SK-MEL-5 (cell line): ENCODE measurements at regions not wholly inside any gene's neighbourhood (a gene's known extent, or its start where the extent isn't known, plus 50 kb on each side); places are given as distances from the start of the nearest gene placed in this dataset.
A peak's percentile ranks its signal among the peaks of the same experiment; 100 is the strongest.

Experiments used
- DNase-seq: peaks from one replicate; pipeline ENCODE4 v3.0.0-alpha.2; 2016; ENCODE audit warnings: low read depth, low spot score
- in situ Hi-C: cut with HindIII; loops from 2 replicates; pipeline ENCODE4 v1.10.0; 2016; ENCODE audit warnings: low sequenced_read_pairs, high pct_unique_total_duplicates, low pct_unique_long_range_greater_than_20kb

DNA sequence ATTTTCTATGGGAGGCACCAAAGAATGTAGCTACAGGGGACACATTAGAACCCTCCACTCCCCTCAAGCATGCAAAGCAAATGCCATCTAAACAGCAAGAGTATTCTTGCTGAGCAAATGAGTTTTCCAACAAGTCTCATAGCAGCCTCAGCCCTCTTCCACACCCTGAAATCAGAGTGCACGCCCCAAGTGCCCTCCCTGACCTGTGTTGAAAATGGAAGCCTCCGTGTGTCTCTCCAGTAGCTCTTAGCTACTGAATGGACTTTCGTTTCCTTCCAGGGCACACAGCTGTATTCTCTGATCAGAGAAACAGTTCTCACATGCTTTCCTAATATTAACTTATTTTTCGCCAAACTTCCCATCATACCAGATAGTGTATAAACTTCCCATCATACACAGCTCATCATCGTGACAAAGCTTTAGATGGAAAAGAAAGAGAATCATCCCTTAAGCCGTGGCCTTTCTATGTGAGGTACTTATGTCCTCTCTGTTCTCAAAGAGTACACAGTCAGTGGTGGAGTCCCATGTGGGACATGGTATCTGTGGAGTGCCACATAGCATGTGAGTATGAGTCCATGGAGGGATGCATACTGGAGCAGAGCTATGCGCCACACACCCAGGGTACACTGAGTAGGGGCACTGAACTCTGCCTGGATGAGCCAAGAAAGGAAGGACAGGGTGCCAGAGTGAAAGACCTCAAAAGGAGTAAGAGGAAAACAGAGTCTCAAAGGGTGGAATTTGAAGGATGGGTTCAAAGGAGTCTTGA lies 434.5 kb downstream of the MCTP2 start:
- in situ Hi-C loops, result no loop called here
- no peak for DNase-seq

DNA sequence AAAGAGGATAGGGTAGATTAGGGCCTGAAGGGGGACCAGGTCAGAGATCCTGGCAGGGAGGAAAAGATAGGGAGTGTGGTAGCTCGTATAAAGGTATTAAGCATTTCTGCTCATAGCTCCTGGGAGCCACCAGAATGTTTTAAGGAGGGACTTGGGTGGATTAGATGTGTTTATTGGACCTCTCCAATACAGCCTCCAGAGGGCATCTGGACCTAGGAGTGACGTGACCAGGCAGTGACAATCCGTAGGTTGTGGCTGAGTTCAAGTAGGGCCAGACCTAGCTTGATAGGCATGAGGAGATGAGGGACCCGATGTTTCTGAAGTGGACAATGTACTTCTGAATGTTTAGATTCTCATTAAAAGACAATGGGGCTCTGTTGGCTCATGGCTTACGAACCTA lies 435.2 kb downstream of the MCTP2 start:
- peak; percentile 32 for DNase-seq
- in situ Hi-C loops, result no loop called here

DNA sequence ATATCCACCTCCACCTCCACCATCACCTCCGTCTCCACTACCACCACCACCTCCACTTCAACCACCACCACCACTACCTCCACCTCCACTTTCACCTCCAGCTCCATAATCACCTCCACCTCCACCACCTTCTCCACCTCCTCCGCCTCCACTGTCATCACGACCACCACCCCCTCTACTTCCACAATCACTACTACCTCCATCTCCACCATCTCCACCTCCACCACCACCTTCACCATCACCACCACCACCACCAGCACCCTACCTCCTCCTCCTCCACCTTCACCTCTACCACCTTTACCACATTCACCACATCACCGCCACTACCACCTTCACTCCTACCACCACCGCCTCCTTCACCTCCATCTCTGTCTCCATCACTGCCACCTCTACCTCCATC lies 435.7 kb downstream of the MCTP2 start:
- in situ Hi-C loops, result no loop called here
- DNase-seq, result no peak

DNA sequence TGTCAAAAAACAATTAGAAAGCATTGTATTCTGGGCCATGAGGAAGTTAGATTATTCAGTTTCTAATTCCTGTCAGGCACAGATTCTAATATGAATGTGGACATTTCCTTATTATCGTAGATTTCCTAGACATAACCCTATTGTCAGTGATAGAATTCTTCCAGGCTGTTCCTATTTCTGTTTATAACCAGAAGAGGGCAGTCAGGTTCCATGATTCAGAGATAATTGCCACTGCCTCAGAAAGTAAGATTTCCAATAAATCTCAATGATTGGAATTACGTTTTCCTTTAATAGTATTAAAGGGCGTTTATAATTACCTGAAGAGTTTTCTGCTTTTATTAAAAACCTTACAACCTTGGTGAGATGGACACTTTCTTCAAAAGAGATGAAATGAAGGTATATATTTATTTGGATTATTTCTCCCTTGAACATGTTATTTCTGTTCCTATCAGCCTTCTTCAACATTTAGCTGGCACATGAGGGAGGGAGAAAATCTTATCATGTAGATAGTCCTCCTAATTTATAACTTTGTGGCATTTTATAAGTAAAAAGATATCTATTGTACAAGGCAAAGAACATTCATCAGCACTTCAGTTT lies 439.2 kb downstream of the MCTP2 start:
- in situ Hi-C loops, result no loop called here
- peak; percentile 64 for DNase-seq

DNA sequence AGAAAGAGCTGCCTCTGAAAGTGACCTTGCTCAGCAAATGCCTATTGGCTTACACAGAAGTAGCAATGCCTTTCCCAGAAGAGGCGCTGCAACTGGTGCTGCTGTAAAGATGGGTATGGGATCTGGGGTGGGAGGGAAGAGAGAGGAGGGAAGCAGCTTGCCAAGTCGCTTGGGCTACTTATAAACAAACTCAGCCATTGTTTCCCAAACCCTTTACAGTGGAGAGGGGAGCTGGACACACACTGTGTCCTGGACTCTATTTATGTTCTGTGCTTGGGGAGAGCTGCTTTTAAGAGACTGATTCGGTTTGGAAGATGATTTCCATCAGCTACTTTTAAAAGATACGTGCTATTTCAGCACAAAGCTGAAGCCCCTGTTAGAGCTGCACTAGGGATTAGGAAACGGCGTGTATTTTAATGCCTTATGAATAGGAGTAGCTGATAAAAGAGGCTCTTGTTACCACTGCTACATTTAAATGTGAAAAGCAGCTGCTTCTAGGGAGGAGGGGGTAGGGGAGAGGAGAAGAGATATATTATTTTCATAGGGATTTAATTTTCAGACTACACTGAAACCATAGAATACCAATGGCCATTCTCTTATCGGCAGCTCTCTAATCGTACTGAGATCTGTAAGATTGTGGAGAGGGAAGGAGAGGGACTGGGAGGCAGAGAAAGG lies 440.6 kb downstream of the MCTP2 start:
- peak; percentile 47 for DNase-seq
- in situ Hi-C loops, result no loop called here

DNA sequence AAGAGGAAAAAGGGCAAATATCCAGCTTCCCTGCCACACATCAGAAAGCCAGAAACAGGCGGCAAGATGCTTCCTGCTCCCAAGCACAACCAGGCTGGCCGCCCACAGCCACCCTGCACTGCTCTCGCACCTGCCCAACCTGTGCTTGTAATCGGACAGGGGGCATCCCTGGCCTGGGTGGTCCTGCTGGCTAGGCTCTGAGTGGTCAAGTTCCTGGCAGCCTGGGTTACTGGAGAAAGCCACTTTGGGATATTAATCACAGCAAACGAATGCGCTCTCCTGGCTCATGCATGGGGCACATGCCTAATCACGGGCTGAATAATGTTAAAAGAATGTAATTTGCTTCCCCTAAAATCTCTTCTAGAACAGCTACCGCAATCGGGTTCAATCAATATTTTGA lies 442.4 kb downstream of the MCTP2 start:
- in situ Hi-C loops, result no loop called here
- DNase-seq, result no peak

DNA sequence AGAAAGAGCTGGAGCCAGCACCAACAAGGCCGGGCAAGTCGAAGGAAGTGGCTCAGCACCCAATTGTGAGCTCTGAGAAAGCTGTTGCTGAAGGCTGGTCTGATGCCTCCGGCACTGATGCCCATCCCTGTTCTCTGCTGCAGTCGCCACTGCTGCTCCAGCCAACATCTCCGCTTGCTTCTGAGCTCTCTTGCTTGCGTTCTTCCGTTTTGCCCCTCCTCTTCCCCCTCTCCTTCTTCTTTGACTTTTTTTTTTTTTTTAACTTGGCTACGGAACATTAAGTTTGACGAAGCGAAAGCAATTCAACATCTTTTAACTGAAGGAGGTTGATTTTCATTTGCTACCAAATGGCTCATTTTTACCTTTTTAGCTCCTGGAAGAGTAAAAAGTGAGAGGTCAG lies 442.9 kb downstream of the MCTP2 start:
- in situ Hi-C loops, result no loop called here
- no peak for DNase-seq

DNA sequence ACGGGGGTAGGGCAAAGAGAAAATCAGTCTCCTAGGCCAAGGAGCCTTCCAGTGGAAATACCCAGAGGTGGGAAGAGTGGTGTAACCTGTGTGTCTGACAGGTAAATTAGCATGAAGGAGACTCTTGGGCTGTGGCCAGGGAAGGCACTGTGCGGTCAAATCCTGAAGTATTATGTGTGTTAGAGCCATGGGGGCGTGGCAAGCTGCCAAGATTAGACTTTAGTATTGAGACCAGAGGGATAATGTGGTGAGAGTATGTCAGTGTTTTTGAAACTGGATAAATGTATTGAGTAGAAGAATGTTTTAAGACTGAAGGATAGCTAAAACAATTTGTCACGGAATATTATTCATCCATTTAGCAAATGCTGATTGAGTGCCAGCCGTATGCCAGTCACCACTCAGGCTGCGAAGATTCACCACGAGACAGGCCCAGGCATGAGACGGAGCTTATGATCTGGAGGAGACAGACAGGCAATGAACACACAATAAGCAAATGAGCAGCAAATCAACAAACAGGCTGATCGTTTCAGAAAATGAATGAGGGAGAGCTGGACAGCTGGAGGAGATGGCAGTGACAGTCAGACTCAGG lies 445.9 kb downstream of the MCTP2 start:
- DNase-seq, result no peak
- in situ Hi-C loops, result no loop called here

DNA sequence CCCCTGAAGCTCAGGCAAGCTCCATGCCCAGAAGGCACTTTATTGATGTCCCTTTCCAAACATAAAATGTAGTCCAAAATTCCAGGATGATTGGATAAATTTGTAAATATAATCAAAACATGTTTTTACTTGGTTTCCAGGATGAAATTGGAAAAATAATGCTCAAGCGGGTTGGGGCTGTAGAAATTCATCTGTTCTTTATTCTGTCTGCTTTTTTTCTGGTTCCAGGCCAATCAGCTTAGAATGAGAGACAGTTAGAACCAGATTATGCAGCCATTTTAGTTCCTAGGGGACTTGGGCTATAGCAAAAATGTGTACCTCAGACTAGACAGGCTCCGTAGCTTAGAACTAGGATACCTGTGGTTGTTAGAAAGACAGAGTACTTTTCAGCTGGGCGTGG lies 450.8 kb downstream of the MCTP2 start:
- in situ Hi-C loops, result no loop called here
- DNase-seq, result no peak

DNA sequence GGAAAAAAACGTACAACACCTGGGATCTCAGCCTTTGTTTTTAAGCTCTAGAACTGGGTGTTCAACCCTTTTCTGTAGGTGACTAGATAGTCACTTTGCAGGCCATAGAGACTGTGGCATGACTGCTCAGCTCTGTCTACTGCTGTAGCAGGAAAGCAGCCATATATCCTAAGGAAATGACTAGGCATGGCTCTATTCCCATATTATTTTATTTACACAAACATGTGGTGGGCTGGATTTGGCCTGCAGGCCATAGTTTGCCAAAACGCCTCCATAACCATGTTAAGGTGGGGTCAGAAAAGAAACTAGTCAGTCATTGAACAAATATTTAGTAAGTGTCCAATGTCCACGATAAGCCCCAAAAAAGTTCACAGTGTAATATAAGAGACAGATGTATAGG lies 452.5 kb downstream of the MCTP2 start:
- DNase-seq, result no peak
- in situ Hi-C loops, result no loop called here

DNA sequence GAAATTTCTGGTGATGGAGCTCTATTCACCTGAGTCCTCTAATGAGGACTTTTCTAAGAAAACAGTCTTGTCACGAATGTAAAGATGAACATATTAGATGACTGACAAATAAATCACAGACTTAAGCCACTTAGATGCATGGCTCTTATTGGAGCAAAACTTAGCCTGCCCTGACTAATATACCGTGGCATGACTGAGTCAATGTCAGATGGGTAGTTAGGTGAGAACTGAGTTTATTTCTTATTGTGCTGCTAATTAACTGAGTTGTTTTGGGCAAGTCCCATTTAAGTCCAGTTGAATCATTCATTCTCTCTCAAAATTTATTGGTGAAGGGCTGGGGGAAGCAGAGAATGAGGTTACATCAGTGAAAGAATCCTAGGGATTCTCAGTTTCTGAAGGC lies 459.8 kb downstream of the MCTP2 start:
- no peak for DNase-seq
- in situ Hi-C loops, result no loop called here

DNA sequence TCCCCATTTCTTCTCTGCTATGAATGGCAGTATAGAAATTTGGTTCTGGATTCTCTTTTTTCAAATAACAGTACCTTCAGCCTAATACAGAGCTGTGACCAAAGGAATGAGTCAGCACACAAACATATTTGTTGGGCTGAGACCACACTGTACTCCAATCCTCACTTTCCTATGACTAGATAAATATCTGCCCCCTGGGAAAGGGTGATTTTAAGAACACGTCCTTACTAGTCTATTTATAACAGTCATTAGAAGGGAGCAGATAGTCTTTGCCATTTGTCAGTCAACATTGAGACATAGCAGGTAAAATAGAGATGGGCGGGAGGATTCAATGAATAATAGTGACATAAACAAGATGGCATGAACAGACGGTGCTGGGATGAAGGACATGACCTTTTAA lies 461.3 kb downstream of the MCTP2 start:
- DNase-seq, result no peak
- in situ Hi-C loops, result no loop called here

DNA sequence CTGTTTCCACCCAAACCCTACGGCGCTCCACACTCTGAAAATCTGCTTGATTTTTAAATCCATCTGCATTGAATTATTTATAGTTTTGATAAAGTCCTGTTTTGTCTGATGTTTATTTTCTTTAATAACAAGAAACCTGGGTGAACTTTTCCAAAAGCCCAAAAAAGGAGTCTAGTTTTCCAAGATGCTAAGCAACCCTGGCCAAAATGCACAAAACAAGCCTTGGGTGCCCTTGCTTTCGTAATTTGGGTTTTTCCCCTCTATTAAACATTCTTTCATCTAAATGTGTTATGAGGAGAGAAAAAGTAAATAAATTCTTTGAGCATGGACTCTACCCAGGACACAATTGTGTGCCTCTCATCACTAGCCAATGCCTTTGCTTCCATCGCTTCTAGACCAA lies 468.9 kb downstream of the MCTP2 start:
- DNase-seq, result no peak
- in situ Hi-C loops, result no loop called here

DNA sequence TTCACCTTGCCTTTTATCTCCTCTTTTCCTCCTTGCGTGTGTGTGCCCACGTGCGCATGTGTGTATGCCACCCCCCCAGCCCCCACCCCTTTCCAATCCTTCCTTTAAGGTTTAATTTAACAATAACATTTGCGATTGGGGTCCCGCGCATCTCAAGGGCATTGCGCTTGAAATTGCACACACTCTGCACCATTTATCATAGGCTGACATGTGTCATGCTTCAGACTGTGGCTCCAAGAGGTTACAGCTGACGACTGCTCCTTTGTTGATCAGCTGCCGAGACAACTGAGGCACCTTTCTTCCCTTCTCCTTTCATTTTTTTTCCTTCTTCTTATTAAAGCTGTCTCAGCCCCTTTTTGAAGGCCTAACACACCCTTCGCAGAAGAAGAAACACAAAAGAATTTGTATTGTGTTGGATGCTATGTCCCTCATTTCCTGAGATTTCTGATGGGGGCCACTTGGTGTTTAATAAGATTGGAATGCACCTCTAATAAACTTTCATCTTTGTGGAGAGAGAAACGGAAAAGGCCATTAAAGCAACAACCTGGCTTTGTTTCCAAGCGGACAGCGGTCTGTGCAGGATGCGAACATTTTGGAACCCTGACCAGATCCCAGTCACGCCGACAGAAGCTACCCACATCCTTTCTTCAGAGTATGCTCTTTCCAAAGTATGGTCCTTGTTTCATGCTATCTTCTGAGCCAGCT lies 470.1 kb downstream of the MCTP2 start:
- in situ Hi-C loops, result no loop called here
- no peak for DNase-seq

DNA sequence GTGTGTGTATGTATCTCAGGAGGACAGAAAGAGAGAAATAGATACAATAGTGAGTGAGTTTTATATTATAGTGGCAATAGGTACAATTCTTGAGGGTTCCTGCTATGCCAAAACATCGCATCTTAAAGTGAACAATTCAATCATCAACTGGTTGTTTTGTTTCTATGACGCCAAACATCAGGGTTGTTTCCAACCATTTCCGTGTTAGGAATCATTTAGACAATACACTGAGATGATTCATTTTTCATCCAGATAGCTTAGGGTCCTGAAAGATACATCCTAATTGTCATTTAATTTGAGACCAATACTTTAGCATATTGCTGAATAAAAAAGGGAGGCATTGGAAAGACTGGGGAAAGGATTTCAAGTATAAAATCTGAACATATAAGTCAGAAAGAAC lies 472.2 kb downstream of the MCTP2 start:
- in situ Hi-C loops, result no loop called here
- no peak for DNase-seq

DNA sequence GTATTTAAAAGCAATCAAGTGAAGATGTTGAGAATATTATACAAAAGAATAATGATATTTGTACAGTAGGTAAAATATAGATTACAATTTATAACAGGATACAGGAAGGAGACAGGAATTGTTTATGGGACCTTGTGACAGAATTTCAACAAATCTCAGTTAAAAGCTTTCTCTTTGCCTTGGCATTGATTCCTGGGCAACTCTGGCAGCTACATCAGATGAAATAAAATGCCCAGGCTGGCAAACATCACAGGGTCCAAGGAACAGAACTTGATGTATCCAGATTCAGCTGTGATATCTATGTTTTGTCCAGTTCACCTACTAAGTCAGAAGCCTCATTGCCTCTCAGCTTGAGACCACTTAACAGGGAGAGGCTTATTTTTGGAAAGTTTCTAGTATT lies 473.1 kb downstream of the MCTP2 start:
- DNase-seq, result no peak
- in situ Hi-C loops, result no loop called here

DNA sequence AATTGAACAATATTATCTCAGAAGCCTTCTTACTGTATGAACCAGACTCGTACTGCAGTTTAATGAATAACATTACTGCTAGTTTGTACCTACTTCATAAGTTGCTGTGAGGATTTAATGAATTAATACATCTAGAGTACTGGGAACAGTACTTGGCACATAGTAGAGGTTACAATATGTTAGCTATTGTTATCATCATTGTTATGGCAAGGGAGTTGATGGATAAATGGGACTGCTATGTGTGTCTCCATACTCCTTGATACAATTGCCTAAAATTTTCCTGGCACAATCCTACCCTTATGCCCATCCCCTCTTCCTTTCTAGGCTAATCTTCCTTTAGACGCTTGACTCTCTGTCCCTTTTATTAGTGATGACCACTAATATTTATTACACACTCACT lies 473.6 kb downstream of the MCTP2 start:
- in situ Hi-C loops, result no loop called here
- DNase-seq, result no peak

DNA sequence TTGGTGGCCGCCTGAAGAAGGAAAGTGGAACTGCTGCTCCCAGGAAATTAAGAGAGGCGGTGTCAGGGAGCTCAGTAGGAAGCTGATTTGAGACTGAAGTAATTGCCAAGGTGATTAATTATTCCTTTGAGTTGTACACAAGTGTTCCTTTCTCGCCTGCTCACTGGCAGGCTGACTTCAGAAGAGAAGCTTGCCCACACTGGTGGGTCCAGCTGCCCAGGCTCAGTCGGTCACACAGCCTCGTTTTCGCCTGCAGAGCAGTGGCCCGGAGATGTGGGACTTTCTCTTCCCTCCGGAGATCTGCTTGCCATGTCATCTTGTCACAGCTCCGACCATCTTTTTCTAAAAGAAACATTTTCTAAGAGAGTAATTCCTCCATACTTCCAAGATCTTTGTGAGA lies 478.0 kb downstream of the MCTP2 start:
- in situ Hi-C loops, result no loop called here
- no peak for DNase-seq
